ENCODE measurements at regions not wholly inside any gene's neighbourhood (a gene's known extent, or its start where the extent isn't known, plus 50 kb on each side); places are given as distances from the start of the nearest gene placed in this dataset.

DNA sequence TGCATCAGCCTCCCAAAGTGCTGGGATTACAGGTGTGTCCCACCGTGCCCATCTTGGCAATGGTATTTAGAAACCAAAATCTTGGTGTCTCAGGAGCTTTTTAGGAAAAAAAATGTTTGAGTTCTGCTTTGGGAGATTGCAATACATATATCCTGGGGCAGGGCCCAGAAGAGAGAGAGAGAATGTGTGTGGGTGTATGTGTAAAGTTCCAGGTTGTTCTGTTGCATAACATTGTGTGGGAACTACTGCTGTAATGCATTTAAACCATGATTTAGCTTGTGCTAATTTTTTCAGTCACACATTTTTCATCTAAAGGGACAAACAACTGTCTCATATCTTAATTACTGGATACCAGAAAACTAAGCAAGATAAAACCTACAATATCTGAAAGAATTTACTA is 70.8 kb upstream of the NABP1 start:
- H4K20me1 ChIP-seq = no peaks in the 10 kb centered on the region
- H3K9me3 ChIP-seq (replicated peaks in 1 of 11) = no peaks in the 10 kb centered on the region
- no peaks in the 10 kb centered on the region for H3K27me3 ChIP-seq
- H3K36me3 ChIP-seq = no peaks in the 10 kb centered on the region
- no peak for TF ChIP-seq Cebpa-rat (IDR thresholded peaks at IDR 0.05)
- peak overlapping the region in 2 of 11 experiments; percentile 21 to 51; a peak in 3 of 22 replicates for H3K4me2 ChIP-seq
- peaks cover 0 to 30% (median 2%) of the 10 kb centered on the region in 10 experiments; a peak in 9 of 20 replicates for H3K4me1 ChIP-seq
- no peak overlapping the region for H3K4me3 ChIP-seq
- no peak overlapping the region for H3K9ac ChIP-seq
- H3K27ac ChIP-seq = no peak overlapping the region

DNA sequence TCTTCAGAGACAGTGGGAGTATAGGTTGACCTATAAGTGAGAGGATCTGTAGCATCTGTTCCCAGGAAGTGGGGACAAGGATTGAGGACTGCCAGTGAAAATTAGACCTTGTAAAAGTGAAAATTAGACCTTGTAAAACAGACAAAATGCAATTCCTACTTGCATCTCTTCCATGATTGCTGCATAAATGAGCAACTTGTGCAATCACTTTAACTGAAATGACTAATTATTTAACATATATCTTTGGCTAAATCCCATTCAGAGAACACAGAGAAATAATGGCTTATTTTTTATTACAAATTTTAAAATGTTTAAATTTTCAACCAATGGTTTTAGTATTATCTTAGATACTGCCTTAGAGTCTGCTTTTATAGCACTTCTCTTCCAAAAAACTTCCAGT is 67.2 kb upstream of the NABP1 start:
- peak overlapping the region in 3 of 11 experiments; percentile 49 to 78 (median 66); a peak in 4 of 22 replicates for H3K4me2 ChIP-seq
- H3K27me3 ChIP-seq = no peaks in the 10 kb centered on the region
- no peaks in the 10 kb centered on the region for H3K36me3 ChIP-seq
- H3K9ac ChIP-seq = no peak overlapping the region
- H3K4me1 ChIP-seq = peaks cover 0 to 35% (median 2%) of the 10 kb centered on the region in 10 experiments; a peak in 9 of 20 replicates
- H3K4me3 ChIP-seq = no peak overlapping the region
- no peaks in the 10 kb centered on the region for H4K20me1 ChIP-seq
- no peak for TF ChIP-seq Cebpa-rat (IDR thresholded peaks at IDR 0.05)
- peak overlapping the region in 1 of 11 experiments; percentile 56; a peak in 2 of 22 replicates for H3K27ac ChIP-seq
- no peaks in the 10 kb centered on the region for H3K9me3 ChIP-seq (replicated peaks in 1 of 11)

DNA sequence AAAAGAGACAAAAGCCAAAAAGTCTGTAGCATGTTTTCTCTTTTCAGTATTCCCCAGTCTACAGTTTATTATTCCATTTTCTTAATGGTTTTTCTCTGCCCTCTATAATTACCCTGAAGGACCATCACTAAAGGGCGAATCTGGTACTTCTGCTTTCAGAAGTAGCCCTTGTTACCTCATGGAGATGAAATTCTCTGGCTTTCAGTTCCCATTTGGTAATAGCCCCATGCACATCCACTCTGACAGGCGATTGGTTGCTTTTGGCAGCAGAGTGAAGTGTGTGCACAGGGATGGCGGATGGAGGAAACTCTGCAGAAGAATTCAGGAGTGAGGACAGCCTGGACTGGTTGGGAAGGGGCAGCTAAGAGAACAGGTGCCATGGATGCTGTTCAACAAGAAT is 66.3 kb upstream of the NABP1 start:
- Histone ChIP-seq H3K4me2 (peak overlapping the region in 5 of 11 experiments; percentile 42 to 78 (median 49); a peak in 9 of 22 replicates), H3K27me3 (no peaks in the 10 kb centered on the region), H3K9me3 (replicated peaks in 1 of 11) (no peaks in the 10 kb centered on the region), H3K27ac (peak overlapping the region in 3 of 11 experiments; percentile 27 to 56 (median 34); a peak in 5 of 22 replicates), H3K4me1 (peaks cover 0 to 37% (median 2%) of the 10 kb centered on the region in 10 experiments; a peak in 9 of 20 replicates), H3K9ac (no peak overlapping the region), H3K36me3 (no peaks in the 10 kb centered on the region), H3K4me3 (no peak overlapping the region), H4K20me1 (no peaks in the 10 kb centered on the region)
- peak in 1 of 11 experiments; percentile 25; a peak in 1 of 22 replicates for TF ChIP-seq Cebpa-rat (IDR thresholded peaks at IDR 0.05)

DNA sequence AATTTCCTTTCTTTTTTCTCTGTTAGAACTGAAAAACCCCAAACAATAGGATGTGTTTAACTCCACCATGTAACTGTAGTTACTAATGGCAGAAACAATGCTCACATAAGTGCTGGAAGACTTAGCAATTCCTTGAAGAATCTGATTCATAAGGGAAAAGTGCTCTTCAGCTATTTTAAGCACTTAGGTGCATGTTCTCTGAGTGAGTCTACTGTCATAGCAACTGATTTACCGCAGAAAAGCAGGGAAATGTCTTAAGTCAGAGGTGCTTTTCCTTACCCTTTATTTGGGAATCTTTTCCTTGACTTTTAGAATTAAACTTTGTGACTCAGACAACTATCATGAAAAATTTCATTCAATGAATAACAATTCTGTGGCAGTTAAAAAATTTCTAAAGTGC is 65.4 kb upstream of the NABP1 start:
- no peak overlapping the region for H3K4me3 ChIP-seq
- H4K20me1 ChIP-seq = no peaks in the 10 kb centered on the region
- H3K36me3 ChIP-seq = no peaks in the 10 kb centered on the region
- H3K27me3 ChIP-seq = no peaks in the 10 kb centered on the region
- peak overlapping the region in 2 of 11 experiments; percentile 65 to 78; a peak in 3 of 22 replicates for H3K4me2 ChIP-seq
- H3K9ac ChIP-seq = no peak overlapping the region
- peaks cover 2 to 40% (median 9%) of the 10 kb centered on the region in 10 experiments for H3K4me1 ChIP-seq
- TF ChIP-seq Cebpa-rat (IDR thresholded peaks at IDR 0.05) = no peak
- H3K9me3 ChIP-seq (replicated peaks in 1 of 11) = no peaks in the 10 kb centered on the region
- H3K27ac ChIP-seq = no peak overlapping the region

DNA sequence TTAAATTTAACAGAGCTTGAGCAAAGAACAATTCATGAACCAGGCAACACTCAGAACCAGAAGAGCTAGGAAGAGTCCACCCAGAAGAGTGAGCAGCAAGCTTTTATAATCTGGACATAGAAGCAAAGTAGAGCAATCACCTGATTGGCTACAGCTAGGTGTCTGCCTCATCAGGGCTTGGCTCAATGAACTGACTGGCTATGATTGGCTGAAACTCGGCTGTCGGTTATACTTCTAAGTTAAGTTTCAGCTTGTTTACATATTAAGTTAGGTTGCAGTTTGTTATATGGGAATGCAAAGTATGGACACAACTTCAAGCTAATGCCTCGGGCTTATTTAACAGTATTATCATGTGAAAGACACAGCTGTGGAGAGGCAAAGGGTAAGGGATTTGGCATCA is 63.2 kb upstream of the NABP1 start:
- Histone ChIP-seq H3K4me1 (peaks cover 6 to 50% (median 15%) of the 10 kb centered on the region in 10 experiments), H4K20me1 (no peaks in the 10 kb centered on the region), H3K4me2 (no peak overlapping the region), H3K4me3 (no peak overlapping the region), H3K36me3 (no peaks in the 10 kb centered on the region), H3K9ac (no peak overlapping the region), H3K9me3 (replicated peaks in 1 of 11) (no peaks in the 10 kb centered on the region), H3K27me3 (no peaks in the 10 kb centered on the region), H3K27ac (no peak overlapping the region)
- no peak for TF ChIP-seq Cebpa-rat (IDR thresholded peaks at IDR 0.05)

DNA sequence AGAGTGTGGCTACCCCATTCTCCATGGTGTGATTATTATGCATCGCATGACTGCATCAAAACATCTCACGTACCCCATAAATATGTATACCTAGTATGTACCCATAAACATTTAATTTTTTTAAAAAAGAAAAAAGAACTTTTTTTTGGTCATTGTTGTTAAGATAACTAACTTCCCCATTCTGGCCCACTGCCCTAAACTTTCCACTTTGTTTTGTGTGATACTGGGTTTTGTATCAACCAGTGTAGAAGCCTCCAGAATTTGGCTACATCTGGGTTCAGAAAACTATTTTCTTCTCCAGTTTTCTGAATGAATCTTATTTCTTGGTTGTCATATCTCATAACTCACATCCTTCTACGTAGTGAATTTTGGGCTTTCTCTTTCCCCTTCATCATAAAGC is 62.3 kb upstream of the NABP1 start:
- Histone ChIP-seq H3K4me2 (no peak overlapping the region; a peak in 1 of 22 replicates), H3K9me3 (replicated peaks in 1 of 11) (no peaks in the 10 kb centered on the region), H3K27me3 (no peaks in the 10 kb centered on the region), H3K9ac (no peak overlapping the region), H3K36me3 (no peaks in the 10 kb centered on the region), H3K27ac (no peak overlapping the region), H3K4me3 (no peak overlapping the region), H3K4me1 (peaks cover 6 to 52% (median 15%) of the 10 kb centered on the region in 10 experiments), H4K20me1 (no peaks in the 10 kb centered on the region)
- no peak for TF ChIP-seq Cebpa-rat (IDR thresholded peaks at IDR 0.05)

DNA sequence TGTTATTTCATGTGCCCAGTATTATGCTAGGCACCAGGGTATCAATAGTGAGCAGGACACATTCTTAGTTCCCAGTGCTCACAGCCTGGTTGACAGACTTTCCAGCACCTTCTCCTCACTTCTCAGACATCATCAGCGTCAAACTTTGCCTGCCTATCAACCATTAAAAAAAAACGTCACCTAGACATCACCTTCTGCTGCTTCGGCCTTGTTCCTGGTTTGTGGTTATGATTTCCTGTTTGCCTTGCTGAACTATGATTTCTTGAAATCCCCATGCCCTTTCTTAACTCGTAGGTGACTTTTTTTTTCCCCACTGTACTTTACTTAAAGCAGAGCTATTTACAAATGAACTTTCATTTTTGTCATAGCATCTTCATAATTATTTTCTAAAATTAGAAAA is 60.4 kb upstream of the NABP1 start:
- TF ChIP-seq Cebpa-rat (IDR thresholded peaks at IDR 0.05) = no peak
- no peak overlapping the region for H3K4me3 ChIP-seq
- no peak overlapping the region for H3K9ac ChIP-seq
- no peaks in the 10 kb centered on the region for H4K20me1 ChIP-seq
- H3K27ac ChIP-seq = no peak overlapping the region
- H3K36me3 ChIP-seq = no peaks in the 10 kb centered on the region
- H3K9me3 ChIP-seq (replicated peaks in 1 of 11) = no peaks in the 10 kb centered on the region
- peaks cover 6 to 47% (median 13%) of the 10 kb centered on the region in 10 experiments for H3K4me1 ChIP-seq
- no peaks in the 10 kb centered on the region for H3K27me3 ChIP-seq
- peak overlapping the region; percentile 8 to 79 (median 53) for H3K4me2 ChIP-seq

DNA sequence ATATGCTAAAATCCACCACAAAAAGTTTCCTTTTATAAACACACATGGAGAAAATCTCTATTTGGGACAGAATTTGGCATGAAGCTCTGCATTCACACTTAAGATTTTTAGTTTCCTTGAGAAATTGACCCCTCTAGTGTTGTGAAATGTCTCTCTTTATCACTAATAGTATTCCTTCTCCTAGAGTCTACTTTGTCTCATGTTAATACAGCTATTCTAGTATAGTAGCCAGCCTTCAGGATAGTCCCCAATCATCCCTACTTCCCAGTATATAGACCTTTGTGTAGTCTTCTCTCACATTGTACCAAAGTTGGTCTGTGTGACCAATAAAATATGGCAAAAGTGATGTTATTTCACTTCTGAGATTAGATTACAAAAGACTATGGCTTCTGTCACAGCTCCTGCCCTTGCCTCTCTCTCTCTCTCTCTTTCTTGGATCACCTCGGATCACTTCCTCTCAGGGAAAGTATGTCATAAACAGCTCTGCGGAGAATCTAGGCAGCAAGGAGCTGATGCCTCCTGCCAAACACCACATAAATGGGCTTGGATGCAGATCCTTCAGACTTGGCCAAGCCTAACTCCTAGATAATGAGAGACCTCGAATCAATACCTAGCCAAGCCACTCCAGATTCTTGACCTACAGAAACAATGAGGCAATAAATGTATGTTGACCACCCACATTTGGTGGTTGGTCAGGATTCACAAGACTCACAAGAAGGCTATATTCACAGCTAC is 59.7 kb upstream of the NABP1 start:
- H3K27me3 ChIP-seq = no peaks in the 10 kb centered on the region
- H3K4me1 ChIP-seq = peaks cover 6 to 51% (median 13%) of the 10 kb centered on the region in 10 experiments
- H3K9ac ChIP-seq = no peak overlapping the region
- H3K27ac ChIP-seq = no peak overlapping the region
- H3K4me3 ChIP-seq = no peak overlapping the region
- H3K36me3 ChIP-seq = no peaks in the 10 kb centered on the region
- TF ChIP-seq Cebpa-rat (IDR thresholded peaks at IDR 0.05) = no peak
- no peaks in the 10 kb centered on the region for H4K20me1 ChIP-seq
- no peaks in the 10 kb centered on the region for H3K9me3 ChIP-seq (replicated peaks in 1 of 11)
- H3K4me2 ChIP-seq = peak overlapping the region in 9 of 11 experiments; percentile 8 to 79 (median 53); a peak in 16 of 22 replicates

DNA sequence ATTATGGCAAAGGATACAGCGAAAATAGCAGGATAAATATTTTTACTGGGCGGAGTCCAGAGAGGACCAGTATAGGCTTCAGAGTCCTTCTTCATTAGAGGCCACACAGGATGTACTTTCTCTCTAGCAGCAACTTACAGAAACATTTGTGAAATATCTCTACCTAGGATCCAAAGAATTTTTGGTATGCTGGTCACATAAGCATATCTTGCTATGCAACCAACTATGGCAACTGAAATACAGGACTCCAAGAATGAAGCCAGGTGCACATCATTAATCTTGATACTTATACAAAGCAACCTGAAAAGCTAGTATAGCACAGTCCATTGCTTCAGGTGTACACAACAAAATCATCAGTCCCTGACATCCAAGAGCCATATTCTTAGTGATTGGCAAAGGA is 59.1 kb upstream of the NABP1 start:
- Histone ChIP-seq H4K20me1 (no peaks in the 10 kb centered on the region), H3K36me3 (no peaks in the 10 kb centered on the region), H3K4me1 (peaks cover 6 to 57% (median 13%) of the 10 kb centered on the region in 10 experiments), H3K27me3 (no peaks in the 10 kb centered on the region), H3K9me3 (replicated peaks in 1 of 11) (no peaks in the 10 kb centered on the region), H3K4me3 (no peak overlapping the region), H3K4me2 (no peak overlapping the region), H3K27ac (no peak overlapping the region), H3K9ac (no peak overlapping the region)
- no peak for TF ChIP-seq Cebpa-rat (IDR thresholded peaks at IDR 0.05)

DNA sequence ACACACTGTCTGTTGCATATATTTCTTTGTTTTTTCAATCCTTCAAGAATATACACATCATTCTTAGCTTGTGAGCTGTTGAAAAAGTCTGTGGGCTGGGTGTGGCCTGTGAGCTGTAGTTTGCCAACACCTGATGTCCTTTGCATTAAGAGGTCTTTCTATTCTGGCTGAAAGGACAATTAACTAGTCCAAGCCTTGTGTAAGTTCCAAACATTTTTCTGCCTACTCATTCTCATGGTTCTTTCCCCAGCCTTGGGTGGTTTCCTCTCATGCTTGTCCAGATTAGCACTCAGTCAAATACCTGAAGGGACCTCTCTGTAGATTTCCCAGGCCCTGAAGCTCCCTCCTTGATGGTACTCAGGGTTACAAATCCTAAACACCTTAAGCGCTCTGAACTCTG is 57.8 kb upstream of the NABP1 start:
- no peak for TF ChIP-seq Cebpa-rat (IDR thresholded peaks at IDR 0.05)
- H4K20me1 ChIP-seq = no peaks in the 10 kb centered on the region
- H3K9me3 ChIP-seq (replicated peaks in 1 of 11) = no peaks in the 10 kb centered on the region
- no peak overlapping the region for H3K9ac ChIP-seq
- H3K36me3 ChIP-seq = no peaks in the 10 kb centered on the region
- no peaks in the 10 kb centered on the region for H3K27me3 ChIP-seq
- H3K4me3 ChIP-seq = no peak overlapping the region
- no peak overlapping the region for H3K27ac ChIP-seq
- H3K4me2 ChIP-seq = peak overlapping the region in 1 of 11 experiments; percentile 12; a peak in 2 of 22 replicates
- H3K4me1 ChIP-seq = peaks cover 8 to 69% (median 16%) of the 10 kb centered on the region in 10 experiments

Measured in BLaER1 treated with 17β-estradiol and CSF1 and Interleukin-3, amounts not matched to agents 10 nM and 100 nM (cell line).